ENCODE measurements at regions not wholly inside any gene's neighbourhood (a gene's known extent, or its start where the extent isn't known, plus 50 kb on each side); places are given as distances from the start of the nearest gene placed in this dataset.
"Not testable (repeated sequence)": the region's sequence is repeated elsewhere in the genome, so short reads cannot be mapped to it uniquely, and the experiment has no call there.

DNA sequence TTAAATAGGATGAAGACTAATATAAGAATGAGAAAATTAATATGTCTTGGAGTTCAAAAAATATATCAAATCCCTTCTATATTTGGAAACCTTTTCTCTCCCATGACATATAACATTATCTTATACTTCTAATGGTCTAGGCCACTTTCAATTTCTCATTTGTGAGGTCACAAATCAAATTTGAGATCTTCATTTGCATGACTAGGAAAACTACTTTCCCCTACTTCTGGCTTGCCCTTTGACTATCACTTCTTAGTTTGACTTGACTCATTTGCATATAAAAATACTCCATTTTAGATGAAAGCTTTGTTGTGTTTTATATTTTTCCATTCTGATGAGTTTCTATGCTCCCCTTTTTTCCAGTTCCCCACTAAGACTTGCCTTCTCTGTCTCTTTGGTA is 598.6 kb upstream of the TBL1XR1 start:
- FAIRE-seq (no peak), DNase-seq (ENCODE audit: insufficient read length, low spot score) (no peak)
- TF ChIP-seq POU2F2 (IDR thresholded peaks at IDR 0.05; ENCODE audit: low read depth, low read length) (no peak), POLR2A (IDR thresholded peaks at IDR 0.05; ENCODE audit: low read depth, low read length) (no peak), POLR2AphosphoS5 (IDR thresholded peaks at IDR 0.05; ENCODE audit: low read depth, low read length) (no peak), TAF1 (IDR thresholded peaks at IDR 0.05; ENCODE audit: low read depth, low read length) (no peak), SPI1 (IDR thresholded peaks at IDR 0.05; ENCODE audit: low read depth, low read length) (no peak), PAX5 (IDR thresholded peaks at IDR 0.05; ENCODE audit: insufficient read depth, low read length, severe bottlenecking) (no peak)

DNA sequence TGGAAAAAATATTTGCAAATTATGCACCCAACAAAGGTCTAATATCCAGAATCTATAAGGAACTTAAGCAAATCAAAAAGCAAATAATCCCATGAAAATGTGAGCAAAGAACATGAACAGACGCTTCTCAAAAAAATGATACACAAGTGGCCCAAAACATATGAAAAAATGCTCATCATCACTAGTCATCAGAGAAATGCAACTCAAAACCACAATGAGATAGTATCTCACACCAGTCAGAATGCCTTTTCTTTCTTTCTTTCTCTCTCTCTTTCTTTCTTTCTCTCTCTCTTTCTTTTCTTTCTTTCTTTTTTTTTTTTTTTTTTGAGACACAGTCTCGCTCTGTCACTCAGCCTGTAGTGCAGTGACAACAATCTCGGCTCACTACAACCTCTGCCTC is 602.9 kb upstream of the TBL1XR1 start:
- not testable (repeated sequence) for DNase-seq (ENCODE audit: insufficient read length, low spot score); FAIRE-seq

DNA sequence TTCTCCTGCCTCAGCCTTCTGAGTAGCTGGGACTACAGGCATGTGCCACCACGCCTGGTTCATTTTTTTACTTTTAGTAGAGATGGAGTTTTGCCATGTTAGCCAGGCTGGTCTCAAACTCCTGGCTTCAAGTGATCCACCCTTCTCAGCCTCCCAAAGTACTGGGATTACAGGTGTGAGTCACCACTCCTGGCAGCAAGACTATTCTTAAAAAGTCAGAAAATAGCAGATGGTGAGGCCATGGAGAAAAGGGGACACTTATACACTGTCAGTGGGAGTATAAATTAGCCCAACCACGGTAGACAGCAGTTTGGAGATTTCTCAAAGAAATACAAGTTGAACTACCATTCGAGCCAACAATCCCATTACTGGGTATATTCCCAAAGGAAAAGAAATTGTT is 603.3 kb upstream of the TBL1XR1 start:
- no peak for TF ChIP-seq TAF1 (IDR thresholded peaks at IDR 0.05; ENCODE audit: low read depth, low read length)
- no peak for TF ChIP-seq POU2F2 (IDR thresholded peaks at IDR 0.05; ENCODE audit: low read depth, low read length)
- no peak for TF ChIP-seq SPI1 (IDR thresholded peaks at IDR 0.05; ENCODE audit: low read depth, low read length)
- TF ChIP-seq POLR2A (IDR thresholded peaks at IDR 0.05; ENCODE audit: low read depth, low read length), result no peak
- no peak for TF ChIP-seq PAX5 (IDR thresholded peaks at IDR 0.05; ENCODE audit: insufficient read depth, low read length, severe bottlenecking)
- TF ChIP-seq POLR2AphosphoS5 (IDR thresholded peaks at IDR 0.05; ENCODE audit: low read depth, low read length), result no peak
- no peak for FAIRE-seq
- no peak for DNase-seq (ENCODE audit: insufficient read length, low spot score)

DNA sequence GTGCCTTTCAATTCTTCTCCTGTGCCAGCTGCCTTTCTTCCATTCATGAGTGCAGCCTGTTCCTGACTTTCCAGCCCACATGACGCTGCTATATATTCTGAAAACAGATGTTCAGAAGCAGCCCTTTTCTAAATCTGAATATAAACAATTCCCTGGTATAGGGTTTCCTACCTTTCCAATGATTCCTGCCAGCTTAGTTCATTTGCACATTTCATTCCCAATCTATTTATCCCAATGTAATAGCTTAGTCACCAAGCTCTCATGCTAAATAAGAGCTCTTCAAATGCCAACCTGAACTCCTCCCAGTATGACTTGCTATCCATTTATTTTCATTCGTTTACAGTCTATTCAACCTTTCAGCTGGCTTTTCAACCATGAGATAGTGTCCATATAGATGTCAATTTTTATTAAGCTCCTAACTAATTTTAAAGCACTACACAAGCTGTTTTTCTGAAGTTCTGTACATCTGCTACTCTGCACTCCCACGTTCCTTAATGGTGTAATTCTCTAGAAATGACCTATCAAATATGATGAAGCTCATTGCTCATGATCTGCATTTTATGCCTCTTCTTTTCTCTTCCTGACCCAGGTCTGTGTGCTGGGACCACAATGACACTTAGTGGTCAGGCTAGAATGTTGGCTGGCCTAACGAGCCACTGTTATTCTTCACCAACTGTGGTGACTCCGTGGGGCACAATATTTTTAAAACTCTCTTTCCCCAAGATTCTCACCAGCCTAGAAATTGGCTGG is 605.0 kb upstream of the TBL1XR1 start:
- TF ChIP-seq SPI1 (IDR thresholded peaks at IDR 0.05; ENCODE audit: low read depth, low read length), result no peak
- no peak for TF ChIP-seq POLR2AphosphoS5 (IDR thresholded peaks at IDR 0.05; ENCODE audit: low read depth, low read length)
- no peak for TF ChIP-seq TAF1 (IDR thresholded peaks at IDR 0.05; ENCODE audit: low read depth, low read length)
- TF ChIP-seq PAX5 (IDR thresholded peaks at IDR 0.05; ENCODE audit: insufficient read depth, low read length, severe bottlenecking), result no peak
- TF ChIP-seq POLR2A (IDR thresholded peaks at IDR 0.05; ENCODE audit: low read depth, low read length), result no peak
- TF ChIP-seq POU2F2 (IDR thresholded peaks at IDR 0.05; ENCODE audit: low read depth, low read length), result no peak
- DNase-seq (ENCODE audit: insufficient read length, low spot score) (no peak), FAIRE-seq (no peak)

DNA sequence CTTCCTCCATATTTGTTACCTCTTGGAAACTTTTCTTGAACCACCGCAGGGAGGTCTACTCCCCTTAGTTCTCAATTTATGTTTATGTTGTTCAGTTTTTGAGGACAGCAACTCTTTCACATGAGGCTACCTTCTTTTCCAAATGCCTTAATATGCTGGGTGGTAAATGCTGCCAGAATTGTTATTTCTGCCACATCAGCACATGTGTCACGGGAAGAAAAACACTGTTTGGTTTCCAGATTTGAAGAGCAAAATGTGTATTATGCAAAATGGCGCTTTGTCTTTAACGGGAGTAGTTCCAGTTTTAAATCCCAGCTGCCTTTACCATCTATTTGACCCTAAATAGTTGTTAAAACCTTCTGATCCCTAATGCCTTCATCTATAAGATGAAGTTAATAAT is 606.2 kb upstream of the TBL1XR1 start:
- TF ChIP-seq TAF1 (IDR thresholded peaks at IDR 0.05; ENCODE audit: low read depth, low read length), result no peak
- no peak for TF ChIP-seq POU2F2 (IDR thresholded peaks at IDR 0.05; ENCODE audit: low read depth, low read length)
- TF ChIP-seq POLR2A (IDR thresholded peaks at IDR 0.05; ENCODE audit: low read depth, low read length), result no peak
- FAIRE-seq (no peak), DNase-seq (ENCODE audit: insufficient read length, low spot score) (no peak)

DNA sequence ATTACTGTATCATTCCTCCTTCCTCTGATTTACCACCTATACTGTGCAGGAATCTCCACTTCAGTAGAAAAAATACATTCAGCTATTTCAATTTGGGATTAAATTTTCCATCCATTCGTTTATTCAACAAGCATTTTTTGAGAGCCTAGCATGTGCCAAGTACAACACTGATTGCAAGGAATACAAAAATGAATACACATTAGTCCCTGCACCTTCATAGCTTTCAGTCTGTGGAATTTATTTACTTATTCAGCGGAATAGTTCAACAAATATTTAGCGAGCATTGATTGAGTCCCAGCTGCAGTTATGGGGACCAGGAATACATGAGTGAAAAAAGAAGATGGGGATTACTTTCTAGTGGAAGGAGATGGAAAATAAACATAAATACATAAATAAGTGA is 606.8 kb upstream of the TBL1XR1 start:
- DNase-seq (ENCODE audit: insufficient read length, low spot score), result no peak
- FAIRE-seq, result no peak
- no peak for TF ChIP-seq TAF1 (IDR thresholded peaks at IDR 0.05; ENCODE audit: low read depth, low read length)
- TF ChIP-seq SPI1 (IDR thresholded peaks at IDR 0.05; ENCODE audit: low read depth, low read length), result no peak
- no peak for TF ChIP-seq POLR2AphosphoS5 (IDR thresholded peaks at IDR 0.05; ENCODE audit: low read depth, low read length)
- TF ChIP-seq POU2F2 (IDR thresholded peaks at IDR 0.05; ENCODE audit: low read depth, low read length), result no peak
- no peak for TF ChIP-seq POLR2A (IDR thresholded peaks at IDR 0.05; ENCODE audit: low read depth, low read length)
- TF ChIP-seq PAX5 (IDR thresholded peaks at IDR 0.05; ENCODE audit: insufficient read depth, low read length, severe bottlenecking), result no peak

DNA sequence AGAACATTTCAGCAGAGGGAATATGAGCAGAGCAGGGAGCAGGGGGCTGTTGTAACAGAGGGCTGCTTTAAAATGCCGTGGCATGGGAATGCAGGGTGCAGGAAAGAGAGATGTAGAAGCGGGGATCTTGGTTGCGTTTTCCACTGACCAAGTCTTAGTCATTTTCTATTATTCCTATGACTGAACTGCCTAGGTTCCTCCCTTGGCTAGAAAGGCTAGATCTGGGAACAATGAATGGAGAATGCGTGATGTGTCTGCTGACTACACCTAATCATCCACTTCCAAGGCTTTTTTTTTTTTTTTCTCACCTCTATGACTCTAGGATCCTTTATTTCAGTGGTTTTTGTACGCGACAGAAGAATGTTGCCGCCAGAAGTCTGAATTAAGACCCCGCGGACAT is 607.4 kb upstream of the TBL1XR1 start:
- DNase-seq (ENCODE audit: insufficient read length, low spot score) (no peak), FAIRE-seq (no peak)
- no peak for TF ChIP-seq POLR2A (IDR thresholded peaks at IDR 0.05; ENCODE audit: low read depth, low read length)
- TF ChIP-seq POU2F2 (IDR thresholded peaks at IDR 0.05; ENCODE audit: low read depth, low read length), result no peak
- TF ChIP-seq TAF1 (IDR thresholded peaks at IDR 0.05; ENCODE audit: low read depth, low read length), result no peak
- TF ChIP-seq SPI1 (IDR thresholded peaks at IDR 0.05; ENCODE audit: low read depth, low read length), result no peak
- no peak for TF ChIP-seq PAX5 (IDR thresholded peaks at IDR 0.05; ENCODE audit: insufficient read depth, low read length, severe bottlenecking)
- TF ChIP-seq POLR2AphosphoS5 (IDR thresholded peaks at IDR 0.05; ENCODE audit: low read depth, low read length), result no peak

DNA sequence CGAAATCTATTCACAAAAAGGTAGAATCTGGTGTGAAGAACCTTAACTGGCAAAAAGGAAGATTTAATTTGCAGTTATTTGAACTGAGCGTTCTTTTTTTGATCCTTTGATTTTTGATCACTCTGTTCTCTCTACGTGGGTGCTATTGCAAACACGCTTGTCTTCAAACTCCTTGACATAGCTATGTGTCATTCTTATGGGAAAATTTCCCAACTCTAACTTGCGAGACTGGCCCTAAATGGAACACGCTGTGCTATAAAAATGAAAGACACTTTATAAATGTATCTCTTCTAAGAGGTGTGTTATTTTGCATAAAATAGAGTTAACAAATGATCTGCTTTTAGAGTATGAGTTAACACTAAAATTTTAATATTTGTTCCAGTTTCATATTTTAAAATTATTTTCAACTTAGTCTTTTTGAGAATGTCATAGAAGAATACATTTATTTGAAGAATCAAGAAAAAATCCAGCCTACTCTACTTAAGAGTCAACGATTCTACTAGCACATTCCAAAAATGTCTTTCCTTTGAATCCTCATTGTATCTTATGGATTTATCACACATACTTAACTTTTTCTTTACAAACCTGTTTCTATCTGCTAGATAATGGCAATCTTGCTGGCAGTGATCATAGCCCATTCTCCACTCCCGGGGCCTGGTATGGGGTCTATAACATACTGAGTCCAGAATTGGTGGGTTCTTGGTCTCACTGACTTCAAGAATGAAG is 610.0 kb upstream of the TBL1XR1 start:
- FAIRE-seq, result no peak
- TF ChIP-seq PAX5 (IDR thresholded peaks at IDR 0.05; ENCODE audit: insufficient read depth, low read length, severe bottlenecking), result no peak
- TF ChIP-seq POLR2A (IDR thresholded peaks at IDR 0.05; ENCODE audit: low read depth, low read length), result no peak
- TF ChIP-seq POLR2AphosphoS5 (IDR thresholded peaks at IDR 0.05; ENCODE audit: low read depth, low read length), result no peak
- no peak for TF ChIP-seq TAF1 (IDR thresholded peaks at IDR 0.05; ENCODE audit: low read depth, low read length)
- no peak for TF ChIP-seq SPI1 (IDR thresholded peaks at IDR 0.05; ENCODE audit: low read depth, low read length)
- TF ChIP-seq POU2F2 (IDR thresholded peaks at IDR 0.05; ENCODE audit: low read depth, low read length), result no peak
- no peak for DNase-seq (ENCODE audit: insufficient read length, low spot score)

DNA sequence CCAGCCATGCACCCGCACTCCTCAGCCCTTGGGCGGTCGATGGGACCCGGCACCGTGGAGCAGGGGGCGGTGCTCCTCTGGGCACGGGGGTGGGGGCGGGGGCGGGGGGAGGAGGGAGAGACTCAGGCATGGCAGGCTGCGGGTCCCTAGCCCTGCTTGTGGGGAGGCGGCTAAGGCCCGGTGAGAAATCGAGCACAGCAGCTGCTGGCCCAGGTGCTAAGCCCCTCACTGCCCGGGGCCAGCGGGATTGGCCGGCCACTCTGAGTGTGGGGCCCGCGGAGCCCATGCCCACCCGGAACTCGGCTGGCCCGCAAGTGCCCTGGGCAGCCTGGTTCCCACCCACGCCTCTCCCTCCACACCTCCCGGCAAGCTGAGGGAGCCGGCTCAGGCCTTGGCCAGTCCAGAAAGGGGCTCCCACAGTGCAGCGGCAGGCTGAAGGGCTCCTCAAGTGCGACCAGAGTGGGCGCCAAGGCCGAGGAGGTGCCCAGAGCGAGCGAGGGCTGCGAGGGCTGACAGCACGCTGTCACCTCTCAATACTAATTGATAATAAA is 611.7 kb upstream of the TBL1XR1 start:
- FAIRE-seq; DNase-seq (ENCODE audit: insufficient read length, low spot score): not testable (repeated sequence)

DNA sequence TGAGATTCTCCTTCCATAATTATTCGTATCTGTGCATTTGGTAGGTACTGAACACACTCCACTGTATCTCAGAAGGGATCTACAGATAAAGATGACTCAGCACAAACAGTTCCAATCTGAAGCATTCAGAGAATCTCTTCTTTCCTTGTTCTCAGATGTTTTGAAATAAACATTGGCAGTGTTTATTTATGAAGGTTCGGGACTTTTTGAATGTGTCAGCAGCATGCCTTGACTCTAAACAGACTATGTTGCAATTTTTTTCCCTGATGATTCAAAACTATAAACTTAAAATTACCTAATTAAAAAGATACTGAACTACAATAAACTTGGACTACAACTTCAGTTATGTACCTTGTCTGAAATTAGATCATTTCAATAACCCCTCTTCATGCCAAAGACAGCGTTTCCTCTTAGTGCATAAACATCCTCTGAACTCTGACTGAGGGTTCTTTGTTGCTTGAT is 612.9 kb upstream of the TBL1XR1 start:
- no peak for TF ChIP-seq POU2F2 (IDR thresholded peaks at IDR 0.05; ENCODE audit: low read depth, low read length)
- TF ChIP-seq SPI1 (IDR thresholded peaks at IDR 0.05; ENCODE audit: low read depth, low read length), result no peak
- TF ChIP-seq PAX5 (IDR thresholded peaks at IDR 0.05; ENCODE audit: insufficient read depth, low read length, severe bottlenecking), result no peak
- TF ChIP-seq TAF1 (IDR thresholded peaks at IDR 0.05; ENCODE audit: low read depth, low read length), result no peak
- TF ChIP-seq POLR2A (IDR thresholded peaks at IDR 0.05; ENCODE audit: low read depth, low read length), result no peak
- no peak for TF ChIP-seq POLR2AphosphoS5 (IDR thresholded peaks at IDR 0.05; ENCODE audit: low read depth, low read length)
- FAIRE-seq (no peak), DNase-seq (ENCODE audit: insufficient read length, low spot score) (no peak)

Measured in GM12891 (cell line).